ENCODE measurements at regions not wholly inside any gene's neighbourhood (a gene's known extent, or its start where the extent isn't known, plus 50 kb on each side); places are given as distances from the start of the nearest gene placed in this dataset.

DNA sequence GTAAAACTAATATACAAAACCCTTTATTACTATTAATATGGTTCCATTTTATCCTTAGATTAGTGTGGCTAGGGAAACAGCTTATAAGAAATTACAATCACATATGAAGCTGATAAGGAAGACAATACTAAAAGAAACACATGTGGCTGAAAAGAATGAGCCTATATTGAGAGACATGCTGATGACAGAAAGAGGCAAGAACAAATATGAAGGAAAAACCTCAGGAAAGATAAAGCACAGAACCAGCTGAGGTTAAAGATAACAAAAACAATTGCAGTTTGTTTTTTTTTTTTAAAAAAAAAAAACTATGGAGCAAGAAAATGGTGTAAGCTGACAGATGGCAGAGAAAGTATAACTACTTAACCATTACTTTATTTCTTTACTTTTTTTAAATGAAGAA is 69.2 kb upstream of the OSBPL8 start:
- H2AK5ac ChIP-seq (ENCODE audit: low read length) = no peak overlapping the region
- no peak overlapping the region for H3K18ac ChIP-seq (ENCODE audit: low read length)
- no peak overlapping the region for H3K4me2 ChIP-seq (ENCODE audit: low read length)
- H3K23ac ChIP-seq (ENCODE audit: low read length) = no peak overlapping the region
- no peak overlapping the region for H3K4ac ChIP-seq (ENCODE audit: low read depth, low read length)
- H3K4me1 ChIP-seq (ENCODE audit: control insufficient read depth in 1 of 2, insufficient read depth in 2 of 2, low read length in 2 of 2) = no peaks in the 10 kb centered on the region
- H3K14ac ChIP-seq (ENCODE audit: low read length) = no peak overlapping the region
- no peak overlapping the region for H2BK120ac ChIP-seq (ENCODE audit: insufficient read depth, low read length, poor library complexity)
- no peaks in the 10 kb centered on the region for H3K27me3 ChIP-seq (ENCODE audit: insufficient read depth, low read length)
- H3K79me1 ChIP-seq (ENCODE audit: low read length) = no peaks in the 10 kb centered on the region
- H2AFZ ChIP-seq (ENCODE audit: insufficient read depth, low read length, poor library complexity) = no peak overlapping the region
- H3K9me3 ChIP-seq (ENCODE audit: insufficient read depth, low read depth, low read length) = no peaks in the 10 kb centered on the region
- H2BK5ac ChIP-seq (ENCODE audit: low read depth, low read length, poor library complexity) = no peak overlapping the region
- no peak overlapping the region for H4K91ac ChIP-seq (ENCODE audit: low read depth, low read length)
- H4K12ac ChIP-seq (ENCODE audit: low read depth, low read length) = no peak overlapping the region
- no peak overlapping the region for H3K9ac ChIP-seq (ENCODE audit: low read length)
- no peak overlapping the region for H3K4me3 ChIP-seq (ENCODE audit: low read depth, low read length)
- DNase-seq = no peak
- H3K79me2 ChIP-seq (ENCODE audit: control insufficient read depth, insufficient read depth, low read length, poor library complexity) = no peaks in the 10 kb centered on the region
- H4K8ac ChIP-seq (ENCODE audit: low read depth, low read length) = no peak overlapping the region
- no peak overlapping the region for H2BK12ac ChIP-seq (ENCODE audit: low read length)
- H3K36me3 ChIP-seq (ENCODE audit: control insufficient read depth in 1 of 2, insufficient read depth in 2 of 2, low read length in 2 of 2) = no peaks in the 10 kb centered on the region
- H3K27ac ChIP-seq (ENCODE audit: low read depth, low read length) = no peak overlapping the region

DNA sequence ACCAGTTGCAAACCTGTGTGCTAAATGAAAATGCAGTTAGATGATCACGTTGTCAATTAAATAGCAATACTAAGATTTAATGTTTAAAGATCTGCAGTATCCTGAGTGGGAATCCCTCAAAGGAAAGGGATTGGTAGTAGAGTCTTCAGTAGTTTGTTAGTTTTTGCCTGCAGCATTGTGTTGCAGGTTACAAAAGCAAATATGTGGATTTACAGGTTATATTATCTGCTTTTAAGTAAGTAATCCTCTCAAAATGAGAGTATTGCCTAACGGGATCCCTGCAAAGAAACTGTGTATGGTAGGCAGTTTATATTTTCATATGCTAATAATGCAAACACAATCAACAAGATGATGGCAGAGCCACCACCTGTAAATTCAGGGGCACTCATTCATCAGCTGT is 72.2 kb upstream of the OSBPL8 start:
- Histone ChIP-seq H3K27me3 (ENCODE audit: insufficient read depth, low read length) (no peaks in the 10 kb centered on the region), H2BK120ac (ENCODE audit: insufficient read depth, low read length, poor library complexity) (no peak overlapping the region), H4K91ac (ENCODE audit: low read depth, low read length) (no peak overlapping the region), H3K79me2 (ENCODE audit: control insufficient read depth, insufficient read depth, low read length, poor library complexity) (no peaks in the 10 kb centered on the region), H3K14ac (ENCODE audit: low read length) (no peak overlapping the region), H3K4me1 (ENCODE audit: control insufficient read depth in 1 of 2, insufficient read depth in 2 of 2, low read length in 2 of 2) (peaks cover 0 to 3% of the 10 kb centered on the region in 2 experiments), H2BK5ac (ENCODE audit: low read depth, low read length, poor library complexity) (no peak overlapping the region), H2AFZ (ENCODE audit: insufficient read depth, low read length, poor library complexity) (no peak overlapping the region), H2BK12ac (ENCODE audit: low read length) (no peak overlapping the region), H4K8ac (ENCODE audit: low read depth, low read length) (no peak overlapping the region), H3K18ac (ENCODE audit: low read length) (no peak overlapping the region), H3K36me3 (ENCODE audit: control insufficient read depth in 1 of 2, insufficient read depth in 2 of 2, low read length in 2 of 2) (no peaks in the 10 kb centered on the region), H3K9ac (ENCODE audit: low read length) (no peak overlapping the region), H3K23ac (ENCODE audit: low read length) (no peak overlapping the region), H3K27ac (ENCODE audit: low read depth, low read length) (no peak overlapping the region), H3K4me2 (ENCODE audit: low read length) (no peak overlapping the region), H2AK5ac (ENCODE audit: low read length) (no peak overlapping the region), H3K4me3 (ENCODE audit: low read depth, low read length) (no peak overlapping the region), H3K9me3 (ENCODE audit: insufficient read depth, low read depth, low read length) (no peaks in the 10 kb centered on the region), H4K12ac (ENCODE audit: low read depth, low read length) (no peak overlapping the region), H3K4ac (ENCODE audit: low read depth, low read length) (no peak overlapping the region), H3K79me1 (ENCODE audit: low read length) (peaks cover 2% of the 10 kb centered on the region)
- no CpG with 5 or more reads among the region's 2 CpGs for WGBS (ENCODE audit: extremely low coverage, insufficient coverage, insufficient read length)
- DNase-seq = peak; percentile 45 to 90

DNA sequence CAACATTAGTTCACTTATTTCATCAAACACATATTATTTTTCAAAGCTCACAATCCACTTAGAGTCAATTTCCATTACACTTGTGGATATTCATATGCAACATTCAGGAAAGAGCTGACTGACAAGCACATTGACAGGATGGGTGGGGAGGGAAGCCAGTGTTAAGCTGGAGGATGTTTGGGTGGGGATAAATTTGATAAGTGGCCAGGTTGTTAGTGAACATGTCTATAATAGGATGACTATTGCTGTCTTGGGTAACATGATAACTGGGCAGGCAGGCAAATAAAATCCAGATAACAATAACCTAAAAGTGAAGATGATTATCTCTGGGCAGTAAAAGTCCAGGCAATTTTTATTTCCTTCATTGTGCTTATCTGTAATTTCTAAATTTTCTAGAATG is 73.8 kb upstream of the OSBPL8 start:
- Histone ChIP-seq H3K23ac (ENCODE audit: low read length) (no peak overlapping the region), H2BK12ac (ENCODE audit: low read length) (no peak overlapping the region), H3K79me2 (ENCODE audit: control insufficient read depth, insufficient read depth, low read length, poor library complexity) (no peaks in the 10 kb centered on the region), H2BK5ac (ENCODE audit: low read depth, low read length, poor library complexity) (no peak overlapping the region), H4K8ac (ENCODE audit: low read depth, low read length) (no peak overlapping the region), H3K9ac (ENCODE audit: low read length) (no peak overlapping the region), H2BK120ac (ENCODE audit: insufficient read depth, low read length, poor library complexity) (no peak overlapping the region), H3K18ac (ENCODE audit: low read length) (no peak overlapping the region), H3K79me1 (ENCODE audit: low read length) (peaks cover 4% of the 10 kb centered on the region), H3K4me3 (ENCODE audit: low read depth, low read length) (no peak overlapping the region), H3K36me3 (ENCODE audit: control insufficient read depth in 1 of 2, insufficient read depth in 2 of 2, low read length in 2 of 2) (no peaks in the 10 kb centered on the region), H2AFZ (ENCODE audit: insufficient read depth, low read length, poor library complexity) (no peak overlapping the region), H3K27me3 (ENCODE audit: insufficient read depth, low read length) (no peaks in the 10 kb centered on the region), H3K14ac (ENCODE audit: low read length) (no peak overlapping the region), H4K12ac (ENCODE audit: low read depth, low read length) (no peak overlapping the region), H3K4ac (ENCODE audit: low read depth, low read length) (no peak overlapping the region), H3K4me2 (ENCODE audit: low read length) (no peak overlapping the region), H3K9me3 (ENCODE audit: insufficient read depth, low read depth, low read length) (no peaks in the 10 kb centered on the region), H4K91ac (ENCODE audit: low read depth, low read length) (no peak overlapping the region), H2AK5ac (ENCODE audit: low read length) (no peak overlapping the region), H3K4me1 (ENCODE audit: control insufficient read depth in 1 of 2, insufficient read depth in 2 of 2, low read length in 2 of 2) (peaks cover 0 to 3% of the 10 kb centered on the region in 2 experiments), H3K27ac (ENCODE audit: low read depth, low read length) (no peak overlapping the region)
- no peak for DNase-seq

DNA sequence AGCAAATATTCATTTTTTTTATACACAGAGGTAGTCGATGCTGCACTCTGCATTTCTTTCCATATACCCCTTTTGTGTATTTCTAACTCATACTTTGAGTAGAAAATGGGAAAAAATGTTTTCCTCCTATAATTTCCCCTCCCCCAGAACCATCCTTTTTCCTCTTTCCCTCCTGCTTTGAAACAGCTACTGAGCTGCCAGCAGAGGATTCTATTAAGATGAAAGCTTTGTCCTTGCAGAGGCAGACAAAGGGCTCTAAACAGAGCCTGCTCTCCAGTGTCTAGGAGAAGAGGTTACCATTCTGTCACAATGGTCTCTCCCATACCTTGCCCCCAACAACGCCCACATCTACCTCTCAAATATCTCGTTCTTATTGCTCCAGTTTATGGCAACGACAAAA is 74.6 kb upstream of the OSBPL8 start:
- peaks cover 4% of the 10 kb centered on the region for H3K79me1 ChIP-seq (ENCODE audit: low read length)
- no peak overlapping the region for H3K4ac ChIP-seq (ENCODE audit: low read depth, low read length)
- no peak overlapping the region for H4K12ac ChIP-seq (ENCODE audit: low read depth, low read length)
- no peak for DNase-seq
- H3K27ac ChIP-seq (ENCODE audit: low read depth, low read length) = no peak overlapping the region
- H2BK5ac ChIP-seq (ENCODE audit: low read depth, low read length, poor library complexity) = no peak overlapping the region
- H2BK12ac ChIP-seq (ENCODE audit: low read length) = no peak overlapping the region
- no peak overlapping the region for H3K4me2 ChIP-seq (ENCODE audit: low read length)
- no peak overlapping the region for H3K4me3 ChIP-seq (ENCODE audit: low read depth, low read length)
- no peak overlapping the region for H2AFZ ChIP-seq (ENCODE audit: insufficient read depth, low read length, poor library complexity)
- H3K4me1 ChIP-seq (ENCODE audit: control insufficient read depth in 1 of 2, insufficient read depth in 2 of 2, low read length in 2 of 2) = peaks cover 0 to 3% of the 10 kb centered on the region in 2 experiments
- no peak overlapping the region for H3K23ac ChIP-seq (ENCODE audit: low read length)
- H3K9me3 ChIP-seq (ENCODE audit: insufficient read depth, low read depth, low read length) = no peaks in the 10 kb centered on the region
- H4K91ac ChIP-seq (ENCODE audit: low read depth, low read length) = no peak overlapping the region
- 100% methylated on average over 3 of the region's 4 CpGs for WGBS (ENCODE audit: extremely low coverage, insufficient coverage, insufficient read length)
- H4K8ac ChIP-seq (ENCODE audit: low read depth, low read length) = no peak overlapping the region
- H3K79me2 ChIP-seq (ENCODE audit: control insufficient read depth, insufficient read depth, low read length, poor library complexity) = no peaks in the 10 kb centered on the region
- no peaks in the 10 kb centered on the region for H3K27me3 ChIP-seq (ENCODE audit: insufficient read depth, low read length)
- no peak overlapping the region for H3K18ac ChIP-seq (ENCODE audit: low read length)
- no peak overlapping the region for H2AK5ac ChIP-seq (ENCODE audit: low read length)
- no peak overlapping the region for H2BK120ac ChIP-seq (ENCODE audit: insufficient read depth, low read length, poor library complexity)
- no peak overlapping the region for H3K14ac ChIP-seq (ENCODE audit: low read length)
- H3K9ac ChIP-seq (ENCODE audit: low read length) = no peak overlapping the region
- H3K36me3 ChIP-seq (ENCODE audit: control insufficient read depth in 1 of 2, insufficient read depth in 2 of 2, low read length in 2 of 2) = no peaks in the 10 kb centered on the region

All from trophoblast cell (in vitro differentiated cells and primary cell).